DND-41 (cell line): ENCODE measurements at regions not wholly inside any gene's neighbourhood (a gene's known extent, or its start where the extent isn't known, plus 50 kb on each side); places are given as distances from the start of the nearest gene placed in this dataset.

Source experiments
- ATAC-seq: fragments of 200-7000 bp; cut with Tn5 transposase; 3 replicates; pipeline ENCODE4 v1.9.1; 2021; ENCODE audit warnings: low read depth; ENCODE audit not compliant: insufficient read depth
- DNase-seq: peaks from one replicate; pipeline ENCODE4 v3.0.0-alpha.2; 2020
- H2AFZ ChIP-seq: 2 replicates; pipeline ENCODE4 v1.6.0; 2012; ENCODE audit warnings: low read depth, low read length
- H3K27ac ChIP-seq: 2 replicates; pipeline ENCODE4 v1.5.1; 2012; ENCODE audit warnings: low read length, inconsistent platforms
- H3K27me3 ChIP-seq: fragments of 200-600 bp; sonication (generic); 2 replicates; pipeline ENCODE4 v1.6.0; 2012; ENCODE audit warnings: low read length, mild to moderate bottlenecking, inconsistent platforms; ENCODE audit not compliant: insufficient read depth, poor library complexity
- H3K36me3 ChIP-seq: 2 replicates; pipeline ENCODE4 v1.5.1; 2012; ENCODE audit warnings: low read length, inconsistent platforms; ENCODE audit not compliant: insufficient read depth
- H3K4me1 ChIP-seq: 2 replicates; pipeline ENCODE4 v1.5.1; 2012; ENCODE audit warnings: mild to moderate bottlenecking, low read length; ENCODE audit not compliant: insufficient read depth
- H3K4me2 ChIP-seq: 2 replicates; pipeline ENCODE4 v1.6.0; 2012; ENCODE audit warnings: mild to moderate bottlenecking, moderate library complexity, low read length, inconsistent platforms; ENCODE audit not compliant: insufficient read depth
- H3K4me3 ChIP-seq, 2 experiments: fragments of 200-600 bp in 1 of 2; shearing (Covaris generic) in 1 of 2; 2 replicates each; pipeline ENCODE4 v1.5.1; 2012 to 2016; ENCODE audit warnings: inconsistent platforms in 2 of 2, low read length in 2 of 2, mild to moderate bottlenecking in 2 of 2, low read depth in 1 of 2, moderate library complexity in 1 of 2
- H3K79me2 ChIP-seq: 2 replicates; pipeline ENCODE4 v1.6.0; 2012; ENCODE audit warnings: low read length, inconsistent platforms; ENCODE audit not compliant: insufficient read depth
- H3K9ac ChIP-seq: 2 replicates; pipeline ENCODE4 v1.6.0; 2012; ENCODE audit warnings: low read depth, mild to moderate bottlenecking, inconsistent platforms, low read length, moderate library complexity
- H3K9me3 ChIP-seq: 2 replicates; pipeline ENCODE4 v1.5.1; 2012; ENCODE audit warnings: low read length, moderate library complexity, mild to moderate bottlenecking, inconsistent platforms; ENCODE audit not compliant: insufficient read depth, severe bottlenecking
- H4K20me1 ChIP-seq: 2 replicates; pipeline ENCODE4 v1.6.0; 2012; ENCODE audit warnings: low read length; ENCODE audit not compliant: insufficient read depth
- EZH2 ChIP-seq: IDR thresholded peaks from 3 replicates; pipeline ENCODE4 v1.6.1; 2012; ENCODE audit warnings: borderline replicate concordance, low read depth, mild to moderate bottlenecking, moderate library complexity, low read length, inconsistent platforms; ENCODE audit not compliant: severe bottlenecking
- TF ChIP-seq, protein P1 (sequence below): IDR thresholded peaks from 2 replicates; pipeline ENCODE4 v1.5.1; 2012; ENCODE audit warnings: borderline replicate concordance, low read length, moderate library complexity, mild to moderate bottlenecking; ENCODE audit not compliant: poor library complexity, severe bottlenecking; ENCODE audit errors: extremely low read depth

DNA sequence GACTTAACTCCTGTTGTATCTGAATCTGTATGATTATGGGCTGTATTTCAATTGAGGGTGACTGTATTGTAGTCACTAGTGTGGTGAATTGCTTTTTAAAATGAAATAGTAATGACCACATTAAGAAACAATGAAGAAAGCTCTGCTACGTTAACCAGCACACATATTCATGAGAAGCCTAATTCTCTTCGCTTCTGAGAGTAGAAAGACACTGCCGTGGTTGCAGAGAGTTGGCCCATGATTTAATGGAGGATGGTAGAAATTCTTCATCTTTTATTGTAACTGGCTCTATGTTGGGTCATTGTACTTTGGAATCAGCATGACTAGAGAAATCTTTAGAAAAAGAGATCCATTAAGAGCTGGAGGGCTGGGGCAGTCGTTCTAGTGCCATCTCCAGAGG is 451.5 kb downstream of the PCDH17 start:
- H3K4me3 ChIP-seq, result no peak overlapping the region
- no peaks in the 10 kb centered on the region for H3K79me2 ChIP-seq
- TF ChIP-seq, protein P1, sequence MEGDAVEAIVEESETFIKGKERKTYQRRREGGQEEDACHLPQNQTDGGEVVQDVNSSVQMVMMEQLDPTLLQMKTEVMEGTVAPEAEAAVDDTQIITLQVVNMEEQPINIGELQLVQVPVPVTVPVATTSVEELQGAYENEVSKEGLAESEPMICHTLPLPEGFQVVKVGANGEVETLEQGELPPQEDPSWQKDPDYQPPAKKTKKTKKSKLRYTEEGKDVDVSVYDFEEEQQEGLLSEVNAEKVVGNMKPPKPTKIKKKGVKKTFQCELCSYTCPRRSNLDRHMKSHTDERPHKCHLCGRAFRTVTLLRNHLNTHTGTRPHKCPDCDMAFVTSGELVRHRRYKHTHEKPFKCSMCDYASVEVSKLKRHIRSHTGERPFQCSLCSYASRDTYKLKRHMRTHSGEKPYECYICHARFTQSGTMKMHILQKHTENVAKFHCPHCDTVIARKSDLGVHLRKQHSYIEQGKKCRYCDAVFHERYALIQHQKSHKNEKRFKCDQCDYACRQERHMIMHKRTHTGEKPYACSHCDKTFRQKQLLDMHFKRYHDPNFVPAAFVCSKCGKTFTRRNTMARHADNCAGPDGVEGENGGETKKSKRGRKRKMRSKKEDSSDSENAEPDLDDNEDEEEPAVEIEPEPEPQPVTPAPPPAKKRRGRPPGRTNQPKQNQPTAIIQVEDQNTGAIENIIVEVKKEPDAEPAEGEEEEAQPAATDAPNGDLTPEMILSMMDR, result no peak
- TF ChIP-seq EZH2, result no peak
- H4K20me1 ChIP-seq, result no peaks in the 10 kb centered on the region
- no peaks in the 10 kb centered on the region for H3K36me3 ChIP-seq
- H3K4me2 ChIP-seq, result no peak overlapping the region
- H2AFZ ChIP-seq, result no peak overlapping the region
- H3K4me1 ChIP-seq, result no peaks in the 10 kb centered on the region
- no peaks in the 10 kb centered on the region for H3K9me3 ChIP-seq
- no peaks in the 10 kb centered on the region for H3K27me3 ChIP-seq
- no peak overlapping the region for H3K27ac ChIP-seq
- DNase-seq, result no peak
- no peak overlapping the region for H3K9ac ChIP-seq
- ATAC-seq, result no peak

DNA sequence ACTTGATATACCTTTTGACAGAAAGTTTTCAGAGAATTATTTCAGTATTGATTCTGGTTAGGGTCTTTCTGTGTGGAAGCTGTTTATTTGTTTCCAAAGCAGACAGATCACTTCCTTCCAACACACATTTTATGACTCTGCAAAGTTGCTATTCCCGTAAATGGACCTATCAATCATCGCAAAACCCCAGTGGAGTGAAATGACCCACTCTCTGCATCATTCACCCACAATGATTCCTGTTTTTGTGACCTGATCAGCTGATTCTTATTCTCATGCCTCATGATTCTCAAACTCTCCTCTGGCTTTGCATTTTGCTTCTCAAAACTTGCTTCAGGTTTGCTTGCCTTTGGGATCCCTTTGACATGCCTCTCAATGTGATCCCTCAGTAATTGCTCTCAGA is 453.7 kb downstream of the PCDH17 start:
- no peak overlapping the region for H2AFZ ChIP-seq

GRCh38 chr13:58085819-58086218 is 454.3 kb downstream of the PCDH17 start:
- ATAC-seq (no peak), DNase-seq (no peak)
- Histone ChIP-seq H3K79me2 (no peaks in the 10 kb centered on the region), H3K36me3 (no peaks in the 10 kb centered on the region), H3K9me3 (no peaks in the 10 kb centered on the region), H3K27ac (no peak overlapping the region), H3K27me3 (no peaks in the 10 kb centered on the region), H2AFZ (no peak overlapping the region), H3K4me2 (no peak overlapping the region), H3K9ac (no peak overlapping the region), H4K20me1 (no peaks in the 10 kb centered on the region), H3K4me3 (no peak overlapping the region), H3K4me1 (no peaks in the 10 kb centered on the region)
- no peak for TF ChIP-seq EZH2
- TF ChIP-seq, protein P1, result no peak

More for the DNA sequence above, 453.7 kb downstream of the PCDH17 start:
- H3K79me2 ChIP-seq, result no peaks in the 10 kb centered on the region
- H3K4me1 ChIP-seq, result no peaks in the 10 kb centered on the region
- H3K9me3 ChIP-seq, result no peaks in the 10 kb centered on the region
- H3K36me3 ChIP-seq, result no peaks in the 10 kb centered on the region
- no peak for DNase-seq
- H3K4me3 ChIP-seq, result no peak overlapping the region
- H3K4me2 ChIP-seq, result no peak overlapping the region
- no peak for ATAC-seq
- no peak for TF ChIP-seq EZH2
- TF ChIP-seq, protein P1, result no peak
- no peaks in the 10 kb centered on the region for H3K27me3 ChIP-seq
- no peaks in the 10 kb centered on the region for H4K20me1 ChIP-seq
- no peak overlapping the region for H3K9ac ChIP-seq
- no peak overlapping the region for H3K27ac ChIP-seq

DNA sequence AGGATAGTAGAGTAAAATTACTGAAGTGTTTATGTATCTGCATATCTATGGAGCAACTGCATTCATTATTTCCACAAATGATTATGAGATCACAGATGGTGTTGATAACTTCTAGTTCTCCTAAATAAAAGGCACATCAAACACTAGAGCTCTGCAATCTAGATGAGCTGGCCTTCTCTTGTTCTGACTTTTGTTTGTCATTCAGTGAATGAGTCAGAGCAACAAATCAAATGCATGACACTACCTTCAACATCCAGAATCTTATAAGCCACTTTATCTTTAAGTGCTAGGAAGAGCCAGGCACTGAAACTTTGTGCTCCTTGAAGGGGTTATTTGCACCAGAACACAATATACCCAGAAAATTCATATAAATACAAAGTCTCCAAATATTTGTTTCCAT is 456.0 kb downstream of the PCDH17 start:
- Histone ChIP-seq H3K4me3 (no peak overlapping the region), H3K27ac (no peak overlapping the region), H3K36me3 (no peaks in the 10 kb centered on the region), H3K4me1 (no peaks in the 10 kb centered on the region), H3K4me2 (no peak overlapping the region), H2AFZ (no peak overlapping the region), H3K9me3 (no peaks in the 10 kb centered on the region), H4K20me1 (no peaks in the 10 kb centered on the region), H3K79me2 (no peaks in the 10 kb centered on the region), H3K27me3 (no peaks in the 10 kb centered on the region), H3K9ac (no peak overlapping the region)
- no peak for ATAC-seq
- DNase-seq, result no peak
- TF ChIP-seq, protein P1, result no peak
- no peak for TF ChIP-seq EZH2
